ENCODE measurements at regions not wholly inside any gene's neighbourhood (a gene's known extent, or its start where the extent isn't known, plus 50 kb on each side); places are given as distances from the start of the nearest gene placed in this dataset.

DNA sequence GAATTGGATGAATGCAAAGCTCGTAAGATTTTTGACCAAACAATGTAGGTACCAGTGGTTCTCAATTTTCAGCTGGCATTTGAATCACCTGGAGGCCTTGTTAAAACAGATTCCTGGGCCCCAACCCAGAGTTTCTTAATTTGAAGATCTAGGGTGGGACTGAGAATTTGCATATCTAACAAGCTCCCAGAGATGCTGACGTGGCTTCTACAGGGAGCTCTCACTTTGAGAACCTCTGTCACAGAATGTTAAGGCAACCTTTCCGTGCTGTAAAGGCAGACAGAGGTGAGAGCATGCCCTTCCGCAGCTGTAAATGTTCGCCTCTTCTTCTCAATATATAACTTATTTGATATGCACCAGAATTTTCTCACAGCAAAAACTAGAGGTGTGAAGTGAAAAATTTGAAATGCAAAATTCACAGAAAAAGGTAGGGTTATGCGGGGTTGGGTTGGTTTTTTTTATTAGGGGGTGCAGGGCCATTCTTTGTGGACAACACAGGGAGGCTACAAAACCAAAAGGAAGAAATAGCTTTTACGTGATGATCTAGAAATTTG is 69.4 kb downstream of the BMP2 start:
- ChIA-PET CTCF (no interaction called here), POLR2A (ENCODE audit: unreplicated experiment) (no interaction called here)
- Histone ChIP-seq H2AFZ (replicated peaks; ENCODE audit: low read length, poor library complexity) (no peak overlapping the region), H3K18ac (ENCODE audit: low read depth, low read length) (no peak overlapping the region), H3K27ac (ENCODE audit: insufficient read depth, low read length) (no peak overlapping the region), H4K8ac (ENCODE audit: low read depth in 2 of 2, low read length in 2 of 2) (no peak overlapping the region), H3K79me1 (ENCODE audit: low read depth in 1 of 2, low read length in 2 of 2) (no peaks in the 10 kb centered on the region), H2BK20ac (ENCODE audit: low read depth, low read length) (no peak overlapping the region), H2BK120ac (ENCODE audit: low read depth, low read length) (no peak overlapping the region), H3K9me1 (ENCODE audit: insufficient read depth, low read length) (no peaks in the 10 kb centered on the region), H3K4me2 (ENCODE audit: low read depth, low read length) (no peak overlapping the region), H3K9ac (ENCODE audit: low read depth, low read length) (no peak overlapping the region), H2BK5ac (ENCODE audit: low read depth, low read length, poor library complexity, severe bottlenecking) (no peak overlapping the region), H3K23ac (ENCODE audit: low read depth, low read length) (no peak overlapping the region), H3K4ac (ENCODE audit: low read depth, low read length) (no peak overlapping the region), H3K27me3 (ENCODE audit: control insufficient read depth, insufficient read depth, low read length) (no peaks in the 10 kb centered on the region), H3K4me3 (ENCODE audit: insufficient read depth, low read depth, low read length) (no peak overlapping the region), H3K56ac (ENCODE audit: extremely low read depth, insufficient read depth, low read length) (no peak overlapping the region), H2BK15ac (ENCODE audit: low read depth, low read length) (no peak overlapping the region), H3K4me1 (ENCODE audit: control insufficient read depth, insufficient read depth, low read length) (no peaks in the 10 kb centered on the region), H2AK9ac (replicated peaks; ENCODE audit: low read depth, low read length, poor library complexity) (no peak overlapping the region), H4K91ac (ENCODE audit: insufficient read depth, low read depth, low read length) (no peak overlapping the region), H4K5ac (ENCODE audit: low read depth, low read length) (no peak overlapping the region), H3K14ac (replicated peaks; ENCODE audit: low read depth, low read length) (no peak overlapping the region), H2AK5ac (ENCODE audit: low read depth, low read length) (no peak overlapping the region), H3K36me3 (ENCODE audit: control insufficient read depth, insufficient read depth, low read length) (no peaks in the 10 kb centered on the region), H4K20me1 (ENCODE audit: insufficient read depth, low read length) (no peaks in the 10 kb centered on the region), H3K9me3 (ENCODE audit: control insufficient read depth, insufficient read depth, low read length) (no peaks in the 10 kb centered on the region)
- no TSS peak for BruUV-seq (replicated peaks)
- intact Hi-C loops (cut with micrococcal nuclease), result no loop called here
- in situ Hi-C loops (cut with MboI; ENCODE audit: low sequenced_read_pairs), result loop anchor here (10.0 kb wide), 1 partner anchor 1018 kb away; no protein-coding TSS in a partner anchor
- ATAC-seq (ENCODE audit: low read depth), result no peak
- TF ChIP-seq MXI1 (IDR thresholded peaks at IDR 0.05; ENCODE audit: borderline replicate concordance, low read depth, low read length) (no peak), RCOR1 (IDR thresholded peaks at IDR 0.05; ENCODE audit: insufficient replicate concordance, low read length) (no peak), POLR2A (IDR thresholded peaks at IDR 0.05; ENCODE audit: low read depth, low read length) (no peak), RAD21 (IDR thresholded peaks at IDR 0.05; ENCODE audit: low read length) (no peak), FOS (IDR thresholded peaks at IDR 0.05; ENCODE audit: low read depth, low read length) (no peak), NFE2L2 (IDR thresholded peaks at IDR 0.05; ENCODE audit: low read depth, low read length) (no peak), MAZ (IDR thresholded peaks at IDR 0.05; ENCODE audit: borderline replicate concordance, low read depth, low read length) (no peak), CEBPB (IDR thresholded peaks at IDR 0.05; ENCODE audit: low read depth, low read length) (no peak), BHLHE40 (IDR thresholded peaks at IDR 0.05; ENCODE audit: low read depth, low read length) (no peak), MAFK (IDR thresholded peaks at IDR 0.05; ENCODE audit: low read depth, low read length) (no peak)
- TF ChIP-seq, protein P1, sequence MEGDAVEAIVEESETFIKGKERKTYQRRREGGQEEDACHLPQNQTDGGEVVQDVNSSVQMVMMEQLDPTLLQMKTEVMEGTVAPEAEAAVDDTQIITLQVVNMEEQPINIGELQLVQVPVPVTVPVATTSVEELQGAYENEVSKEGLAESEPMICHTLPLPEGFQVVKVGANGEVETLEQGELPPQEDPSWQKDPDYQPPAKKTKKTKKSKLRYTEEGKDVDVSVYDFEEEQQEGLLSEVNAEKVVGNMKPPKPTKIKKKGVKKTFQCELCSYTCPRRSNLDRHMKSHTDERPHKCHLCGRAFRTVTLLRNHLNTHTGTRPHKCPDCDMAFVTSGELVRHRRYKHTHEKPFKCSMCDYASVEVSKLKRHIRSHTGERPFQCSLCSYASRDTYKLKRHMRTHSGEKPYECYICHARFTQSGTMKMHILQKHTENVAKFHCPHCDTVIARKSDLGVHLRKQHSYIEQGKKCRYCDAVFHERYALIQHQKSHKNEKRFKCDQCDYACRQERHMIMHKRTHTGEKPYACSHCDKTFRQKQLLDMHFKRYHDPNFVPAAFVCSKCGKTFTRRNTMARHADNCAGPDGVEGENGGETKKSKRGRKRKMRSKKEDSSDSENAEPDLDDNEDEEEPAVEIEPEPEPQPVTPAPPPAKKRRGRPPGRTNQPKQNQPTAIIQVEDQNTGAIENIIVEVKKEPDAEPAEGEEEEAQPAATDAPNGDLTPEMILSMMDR (conservative IDR thresholded peaks at IDR 0.05; ENCODE audit: low read depth, low read length), result no peak
- TF ChIP-seq, protein P2, sequence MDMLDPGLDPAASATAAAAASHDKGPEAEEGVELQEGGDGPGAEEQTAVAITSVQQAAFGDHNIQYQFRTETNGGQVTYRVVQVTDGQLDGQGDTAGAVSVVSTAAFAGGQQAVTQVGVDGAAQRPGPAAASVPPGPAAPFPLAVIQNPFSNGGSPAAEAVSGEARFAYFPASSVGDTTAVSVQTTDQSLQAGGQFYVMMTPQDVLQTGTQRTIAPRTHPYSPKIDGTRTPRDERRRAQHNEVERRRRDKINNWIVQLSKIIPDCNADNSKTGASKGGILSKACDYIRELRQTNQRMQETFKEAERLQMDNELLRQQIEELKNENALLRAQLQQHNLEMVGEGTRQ (IDR thresholded peaks at IDR 0.05; ENCODE audit: low read depth, low read length), result no peak
- TF ChIP-seq, protein P3, sequence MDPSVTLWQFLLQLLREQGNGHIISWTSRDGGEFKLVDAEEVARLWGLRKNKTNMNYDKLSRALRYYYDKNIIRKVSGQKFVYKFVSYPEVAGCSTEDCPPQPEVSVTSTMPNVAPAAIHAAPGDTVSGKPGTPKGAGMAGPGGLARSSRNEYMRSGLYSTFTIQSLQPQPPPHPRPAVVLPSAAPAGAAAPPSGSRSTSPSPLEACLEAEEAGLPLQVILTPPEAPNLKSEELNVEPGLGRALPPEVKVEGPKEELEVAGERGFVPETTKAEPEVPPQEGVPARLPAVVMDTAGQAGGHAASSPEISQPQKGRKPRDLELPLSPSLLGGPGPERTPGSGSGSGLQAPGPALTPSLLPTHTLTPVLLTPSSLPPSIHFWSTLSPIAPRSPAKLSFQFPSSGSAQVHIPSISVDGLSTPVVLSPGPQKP (IDR thresholded peaks at IDR 0.05; ENCODE audit: borderline replicate concordance, low read depth, low read length), result no peak
- dilution Hi-C loops (cut with HindIII; ENCODE audit: low sequenced_read_pairs, unreplicated experiment), result no loop called here
- no CpG with 5 or more reads among the region's 7 CpGs for WGBS, 2 experiments (ENCODE audit: extremely low coverage in 2 of 2, insufficient read length in 1 of 2)
- no peak for DNase-seq
